HG03565 (cell line): ENCODE measurements at regions not wholly inside any gene's neighbourhood (a gene's known extent, or its start where the extent isn't known, plus 50 kb on each side); places are given as distances from the start of the nearest gene placed in this dataset.
"Not testable (repeated sequence)": the region's sequence is repeated elsewhere in the genome, so short reads cannot be mapped to it uniquely, and the experiment has no call there.

Source experiments
- ATAC-seq: cut with Tn5 transposase; IDR thresholded peaks from one replicate; pipeline ENCODE4 v1.9.1; 2021; ENCODE audit warnings: mild to moderate bottlenecking, moderate library complexity; ENCODE audit not compliant: unreplicated experiment

DNA sequence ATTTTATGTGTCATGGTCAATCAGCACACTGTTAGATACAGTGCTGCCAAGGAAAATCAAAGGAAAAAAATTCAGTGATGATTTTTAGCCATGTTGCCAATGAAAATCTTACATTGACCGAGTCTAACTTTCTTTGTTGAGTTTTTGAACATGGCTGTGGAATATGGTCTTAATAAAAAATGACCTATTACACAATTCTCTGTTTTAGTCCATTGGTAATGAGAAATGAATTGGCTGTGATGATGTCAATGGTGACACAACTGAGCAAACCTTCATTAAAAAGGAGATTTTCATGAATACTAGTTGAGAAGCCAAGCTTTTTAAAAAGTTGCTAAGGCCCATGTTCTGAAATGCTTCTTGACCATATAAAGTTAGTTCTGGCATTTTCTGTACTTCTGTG is 225.9 kb upstream of the GYPA start:
- no peak for ATAC-seq

DNA sequence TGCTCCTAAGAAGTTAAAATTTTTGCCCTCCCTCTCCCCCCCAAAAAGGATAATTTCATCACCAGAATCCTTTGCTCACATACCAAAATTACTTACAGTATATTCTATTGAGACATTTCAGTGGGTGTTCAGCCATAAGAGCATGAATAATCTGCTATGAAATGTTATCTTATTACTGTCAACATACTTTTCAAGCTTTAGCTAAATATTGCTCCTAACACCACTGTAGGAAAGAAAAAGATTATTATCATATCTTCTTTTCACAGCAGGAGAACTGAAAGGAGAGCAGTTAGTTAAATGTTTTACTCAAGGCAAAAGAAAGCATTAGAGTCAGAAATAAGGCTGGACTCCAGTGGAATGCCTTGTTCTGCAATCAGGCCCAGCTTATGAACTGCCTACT is 231.0 kb upstream of the GYPA start:
- ATAC-seq, result no peak

DNA sequence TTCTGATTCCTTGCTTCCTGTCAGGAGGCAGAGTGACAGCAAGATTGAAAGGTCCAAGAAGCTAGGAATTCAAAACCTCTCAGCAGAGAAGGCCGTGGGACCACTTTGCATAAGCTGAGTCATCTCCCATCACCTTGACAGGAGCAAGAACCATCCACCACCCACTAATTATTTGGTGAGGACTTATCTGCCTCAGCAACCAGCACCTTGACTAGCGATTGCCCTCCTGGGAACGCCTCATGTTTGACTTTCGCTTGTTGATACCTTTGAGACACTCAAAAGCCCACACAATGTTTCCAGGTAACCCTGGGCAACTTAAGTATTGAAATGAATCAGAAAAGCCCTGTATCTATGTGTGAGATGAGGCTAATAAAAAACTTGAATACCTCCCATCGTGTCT is 233.5 kb upstream of the GYPA start:
- peak; percentile 92 for ATAC-seq

DNA sequence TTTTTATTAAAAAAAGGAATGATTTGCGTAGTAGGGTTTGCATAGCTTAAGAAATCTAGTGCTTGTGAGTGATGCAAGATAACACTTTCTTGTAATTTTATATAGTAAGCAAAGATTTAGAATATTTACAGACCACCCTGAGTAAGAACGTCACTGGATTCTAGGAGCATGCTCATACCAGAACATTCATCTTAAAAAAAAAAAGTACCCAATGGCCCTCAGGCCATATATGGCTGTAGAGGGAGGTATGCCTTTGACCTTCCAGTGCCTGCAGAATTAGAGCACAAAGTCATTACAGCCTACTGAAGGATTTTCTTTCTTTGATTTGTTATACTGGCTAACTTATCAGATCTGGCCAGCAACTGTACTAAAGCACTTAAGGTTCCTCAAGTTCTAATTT is 236.3 kb upstream of the GYPA start:
- no peak for ATAC-seq

DNA sequence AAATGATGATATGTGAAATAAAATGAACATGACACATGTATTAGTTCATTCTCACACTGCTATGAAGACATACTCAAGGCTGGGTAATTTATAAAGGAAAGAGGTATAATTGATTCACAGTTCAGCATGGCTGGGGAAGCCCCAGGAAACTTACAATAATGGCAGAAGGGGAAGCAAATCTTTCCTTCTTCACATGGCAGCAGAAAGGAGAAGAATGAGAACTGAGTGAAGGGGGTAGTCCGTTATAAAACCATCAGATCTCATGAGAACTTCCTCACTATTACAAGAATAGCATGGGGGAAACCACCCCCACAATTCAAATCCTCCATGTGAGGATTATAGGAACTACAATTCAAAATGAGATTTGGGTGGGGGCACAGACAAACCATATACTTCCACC is 243.9 kb upstream of the GYPA start:
- ATAC-seq, result no peak

DNA sequence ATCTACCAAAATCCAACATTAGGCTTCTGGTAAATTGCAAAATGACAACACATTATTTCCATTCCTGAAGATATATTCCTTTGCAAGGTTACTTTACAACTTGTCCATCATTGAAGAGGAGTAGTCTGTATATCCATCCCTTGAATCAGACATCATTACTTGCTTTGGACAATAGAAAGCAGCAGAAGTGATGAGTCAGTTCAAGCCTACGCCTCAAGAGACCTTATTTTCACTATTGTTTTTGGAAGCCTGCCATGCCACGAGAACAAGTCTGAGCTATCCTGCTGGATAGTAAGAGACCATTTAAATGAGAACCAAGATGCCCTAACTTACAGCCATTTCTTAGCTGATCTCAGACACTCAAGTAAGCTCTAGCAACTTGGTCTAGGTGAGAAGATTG is 246.0 kb upstream of the HHIP start:
- ATAC-seq, result peak; percentile 89

DNA sequence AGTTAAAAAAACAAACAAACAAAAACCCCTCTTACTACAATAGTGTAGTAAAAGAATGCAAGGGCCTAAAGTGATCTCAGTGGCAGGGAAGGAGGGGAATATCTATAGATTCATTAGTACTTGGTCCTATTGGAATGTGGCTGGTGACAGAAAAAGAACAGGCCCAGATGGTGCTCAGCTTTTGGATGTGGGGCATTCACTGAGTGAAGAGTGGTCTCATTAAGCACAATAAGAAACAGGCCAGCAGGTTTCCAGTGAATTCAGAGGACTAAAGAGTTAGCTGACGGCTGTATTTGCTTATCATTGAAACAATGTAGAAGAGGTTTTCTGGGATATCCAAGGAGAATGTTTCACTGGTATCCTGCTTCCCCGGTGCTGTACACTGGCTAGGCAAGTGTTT is 243.8 kb upstream of the HHIP start:
- no peak for ATAC-seq

DNA sequence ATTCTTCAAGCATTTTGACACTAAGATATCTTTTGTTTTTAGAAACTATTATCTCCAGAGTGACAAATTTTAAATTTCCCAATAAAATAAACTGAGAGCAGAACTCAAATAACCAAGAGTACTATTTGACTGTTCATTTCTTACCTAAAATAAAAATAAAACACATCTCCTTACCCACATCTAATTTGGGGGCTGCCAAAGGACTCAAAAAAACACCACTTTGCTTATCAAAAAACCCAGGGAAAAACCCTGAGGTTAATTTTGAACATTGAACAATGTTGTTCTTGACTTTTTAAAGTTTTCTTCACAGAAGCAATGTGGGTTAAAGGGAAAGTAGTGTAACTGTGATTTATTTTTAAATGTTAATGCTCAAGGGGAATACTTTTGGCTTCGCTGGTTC is 243.0 kb upstream of the HHIP start:
- ATAC-seq, result no peak

DNA sequence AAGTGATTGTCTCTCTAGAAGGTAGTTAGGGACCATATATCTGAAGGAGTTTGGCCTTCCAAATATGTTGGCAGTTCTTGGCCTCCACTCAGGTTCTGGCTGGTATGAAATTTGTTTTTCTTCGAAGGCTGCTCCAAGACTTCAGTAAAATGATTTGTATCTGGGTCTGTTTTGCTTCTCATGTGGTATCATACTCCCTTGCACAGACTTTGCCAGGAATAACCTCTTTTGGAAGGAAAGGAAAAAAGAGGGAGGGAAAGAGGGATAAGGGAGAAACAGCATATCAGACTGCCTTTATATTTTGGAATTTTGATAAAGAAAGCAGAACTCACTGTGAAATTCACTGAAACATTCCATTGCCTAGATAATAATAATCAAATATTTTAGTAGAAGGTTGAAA is 242.1 kb upstream of the HHIP start:
- ATAC-seq, result no peak

DNA sequence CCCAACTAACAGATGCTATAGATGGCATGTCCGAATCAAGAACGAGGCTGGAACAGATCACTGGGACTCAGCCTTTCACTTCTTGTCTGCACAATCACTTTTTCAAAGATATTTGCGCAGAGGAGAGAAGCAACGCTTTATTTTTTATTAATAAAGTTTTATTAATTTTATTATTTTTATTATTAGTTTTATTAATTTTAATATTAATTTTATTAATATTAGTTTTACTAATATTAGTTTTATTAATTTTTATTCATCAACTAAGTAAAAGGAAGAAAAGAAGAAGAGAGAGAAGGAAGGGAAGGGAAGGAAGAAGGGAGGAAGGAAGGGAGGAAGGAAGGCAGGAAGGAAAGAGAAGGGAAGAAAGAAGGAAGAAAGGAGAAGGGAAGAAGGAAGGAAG is 236.4 kb upstream of the HHIP start:
- ATAC-seq, result no peak

DNA sequence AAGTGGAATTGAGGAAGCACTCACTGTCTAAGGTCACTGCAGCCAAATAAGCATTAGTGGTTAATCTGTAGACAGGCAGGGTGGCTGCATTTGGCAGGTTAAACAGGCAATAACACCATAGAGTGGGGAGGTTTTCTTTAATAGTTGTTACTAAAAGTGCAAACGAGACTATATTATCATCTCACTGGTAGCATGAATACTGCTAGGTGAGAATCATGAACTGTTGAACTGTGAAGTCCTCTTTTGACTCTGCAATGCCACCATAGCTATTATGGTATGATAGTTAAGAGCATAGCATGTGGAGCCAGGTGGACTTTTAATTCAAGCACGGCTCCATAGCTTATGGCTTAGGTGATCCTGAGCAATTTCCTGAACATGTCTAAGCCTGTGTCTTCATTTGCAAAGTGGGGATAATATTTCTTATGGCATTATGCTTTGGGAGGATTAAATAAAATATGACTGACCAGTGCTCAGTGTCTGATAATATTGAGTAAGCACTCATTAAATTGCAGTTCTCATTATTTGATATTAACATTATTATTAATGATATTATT is 235.6 kb upstream of the HHIP start:
- ATAC-seq, result no peak

DNA sequence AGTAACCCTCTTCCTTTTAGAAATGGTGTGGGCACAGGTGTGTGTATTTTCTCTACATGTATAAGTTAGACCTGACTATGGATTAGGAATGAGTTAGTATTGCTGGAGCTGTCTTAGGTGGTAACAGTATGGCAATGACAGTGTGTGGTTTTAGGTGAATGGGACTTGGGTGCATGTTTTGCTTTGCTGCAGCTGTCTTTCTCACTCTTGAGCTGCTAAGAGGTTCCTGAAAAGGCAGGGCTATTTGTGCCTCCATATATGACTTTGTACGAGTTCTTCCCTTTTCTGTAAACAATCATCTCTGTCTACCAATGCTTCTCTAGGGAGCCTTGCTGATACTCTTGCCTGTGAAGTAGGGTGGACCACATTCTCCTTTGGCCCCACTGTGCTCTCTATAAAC is 234.8 kb upstream of the HHIP start:
- peak; percentile 40 for ATAC-seq

DNA sequence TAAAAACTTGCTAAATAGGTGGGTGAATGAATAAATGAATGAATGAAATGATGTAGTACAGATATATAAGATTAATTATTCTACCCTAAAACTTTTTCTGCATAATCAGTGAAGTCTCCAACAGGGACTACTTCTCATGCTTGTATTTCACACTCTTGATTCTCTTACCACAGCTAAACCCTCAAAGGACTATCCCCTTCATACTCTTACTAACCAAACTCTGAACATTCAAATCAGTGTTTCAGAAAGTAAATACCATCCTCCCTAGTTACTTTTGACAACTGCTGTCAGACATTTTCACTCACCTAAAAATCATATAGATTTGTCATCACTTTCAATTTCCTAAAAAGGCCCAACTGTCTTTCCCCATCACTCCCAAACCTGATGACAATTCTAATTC is 234.3 kb upstream of the HHIP start:
- ATAC-seq, result peak; percentile 63

DNA sequence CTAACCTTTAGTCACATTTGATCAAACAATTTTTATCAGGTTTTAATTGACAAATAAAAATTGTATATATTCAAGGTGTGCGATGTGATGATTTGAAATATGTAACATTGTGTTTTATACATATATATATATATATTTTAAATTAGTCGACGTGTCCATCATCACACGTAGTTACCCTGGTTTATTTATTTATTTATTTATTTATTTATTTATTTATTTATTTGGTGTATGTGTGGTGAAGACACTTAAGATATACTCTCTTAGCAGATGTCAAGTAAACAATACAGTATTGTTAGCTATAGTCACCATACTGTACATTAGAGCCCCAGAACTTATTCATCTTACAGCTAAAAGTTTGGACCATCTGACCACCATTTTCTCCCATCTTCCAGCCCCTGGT is 224.9 kb upstream of the HHIP start:
- no peak for ATAC-seq

DNA sequence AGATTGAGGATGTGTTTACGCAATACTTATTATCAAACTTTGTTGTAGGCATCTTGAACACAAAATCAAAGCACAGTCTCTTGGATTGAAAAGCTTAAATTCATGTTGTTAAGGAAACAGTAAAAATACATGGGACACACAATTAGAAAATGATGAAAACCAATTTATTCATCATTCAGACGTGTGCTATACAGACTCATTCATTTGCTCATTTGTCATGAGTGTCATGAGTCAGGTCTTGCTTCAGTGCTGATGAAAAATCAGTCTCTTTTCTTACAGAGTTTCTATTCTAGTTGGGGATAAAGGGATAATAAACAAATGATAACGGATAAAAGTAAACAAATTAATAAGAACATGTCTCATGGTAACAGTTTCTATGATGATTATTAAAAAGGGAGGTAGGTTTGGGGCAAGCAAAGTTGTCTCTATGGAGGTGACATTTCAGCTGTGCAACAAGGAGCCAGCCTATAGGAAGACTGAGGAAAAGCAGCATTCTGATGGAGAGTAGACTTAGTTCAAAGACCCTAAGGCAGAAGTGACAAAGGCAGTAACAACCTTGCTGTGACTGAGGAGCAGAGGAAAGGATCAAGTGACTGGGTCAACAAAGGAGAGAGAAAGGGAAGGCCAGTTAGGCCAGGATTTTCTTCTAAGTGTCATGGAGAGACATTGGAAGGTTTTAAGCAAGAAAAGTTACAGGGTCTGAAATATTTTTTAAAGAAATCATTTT is 224.0 kb upstream of the HHIP start:
- ATAC-seq, result no peak

DNA sequence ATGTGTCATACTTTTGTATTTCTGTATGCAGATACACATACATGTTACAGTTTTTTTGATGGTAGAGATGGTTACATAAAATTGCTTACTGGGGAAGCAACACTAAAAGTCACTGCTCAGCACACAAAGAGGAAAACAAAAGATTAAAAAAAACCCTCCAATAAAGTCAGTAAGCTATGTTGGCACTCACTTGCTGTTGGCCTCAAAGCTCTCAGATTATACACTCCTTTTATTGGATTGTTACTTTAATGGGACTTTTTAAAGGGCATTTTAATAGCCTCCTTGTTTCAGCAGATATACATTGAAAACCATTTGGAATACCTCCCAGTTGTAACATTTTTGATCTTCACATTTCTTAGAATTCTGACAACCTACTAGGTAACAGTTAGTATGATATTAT is 222.0 kb upstream of the HHIP start:
- ATAC-seq, result no peak

DNA sequence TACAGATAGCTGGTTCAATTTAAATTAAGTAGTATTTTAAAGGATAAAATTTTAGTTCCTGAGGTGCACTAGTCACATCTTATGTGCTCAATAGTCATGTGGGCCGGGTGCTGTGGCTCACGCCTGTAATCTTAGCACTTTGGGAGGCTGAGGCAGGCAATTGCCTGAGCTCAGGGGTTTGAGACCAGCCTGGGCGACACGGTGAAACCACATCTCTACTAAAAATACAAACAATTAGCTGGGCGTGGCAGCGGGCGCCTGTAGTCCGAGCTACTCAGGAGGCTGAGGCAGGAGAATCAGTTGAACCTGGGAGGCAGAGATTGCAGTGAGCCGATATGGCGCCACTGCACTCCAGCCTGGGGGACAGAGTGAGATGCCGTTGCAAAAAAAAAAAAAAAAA is 219.9 kb upstream of the HHIP start:
- ATAC-seq, result not testable (repeated sequence)

DNA sequence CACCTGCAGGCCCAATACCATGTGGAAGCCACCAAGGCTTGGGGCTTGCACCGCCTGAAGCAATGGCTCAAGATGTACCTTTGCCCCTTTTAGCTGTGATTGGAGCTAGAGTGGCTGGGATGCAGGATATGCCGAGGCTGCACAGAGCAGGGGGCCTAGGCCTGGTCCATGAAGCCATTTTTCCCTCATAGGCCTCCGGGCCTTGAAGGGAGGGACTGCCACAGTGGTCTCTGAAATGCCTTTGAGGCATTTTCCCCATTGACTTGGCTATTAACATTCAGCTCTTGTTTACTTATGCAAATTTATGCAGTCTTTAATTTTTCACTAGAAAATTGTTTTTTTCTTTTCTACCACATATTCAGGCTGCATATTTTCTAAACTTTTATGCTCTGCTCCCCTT is 203.2 kb upstream of the HHIP start:
- no peak for ATAC-seq

DNA sequence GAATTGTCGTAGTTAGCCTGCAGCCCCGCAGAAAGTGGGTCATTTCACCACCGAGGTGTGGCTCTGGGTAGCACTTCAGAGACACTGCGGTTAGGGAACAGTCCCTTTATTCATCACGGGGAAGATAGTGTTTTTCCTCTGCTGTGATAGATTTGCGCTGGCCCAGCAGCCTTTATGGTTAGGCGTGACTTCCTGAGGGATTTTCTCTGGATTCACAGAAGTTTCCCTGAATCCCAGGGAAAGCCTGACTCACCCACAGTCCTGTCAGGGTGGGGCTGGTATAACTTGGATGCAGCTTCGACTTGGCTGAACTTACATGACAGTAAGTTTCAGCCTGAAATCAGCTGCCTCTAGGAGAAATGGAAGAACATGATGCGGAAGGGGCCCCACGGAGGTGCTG is 196.3 kb upstream of the HHIP start:
- ATAC-seq, result no peak

DNA sequence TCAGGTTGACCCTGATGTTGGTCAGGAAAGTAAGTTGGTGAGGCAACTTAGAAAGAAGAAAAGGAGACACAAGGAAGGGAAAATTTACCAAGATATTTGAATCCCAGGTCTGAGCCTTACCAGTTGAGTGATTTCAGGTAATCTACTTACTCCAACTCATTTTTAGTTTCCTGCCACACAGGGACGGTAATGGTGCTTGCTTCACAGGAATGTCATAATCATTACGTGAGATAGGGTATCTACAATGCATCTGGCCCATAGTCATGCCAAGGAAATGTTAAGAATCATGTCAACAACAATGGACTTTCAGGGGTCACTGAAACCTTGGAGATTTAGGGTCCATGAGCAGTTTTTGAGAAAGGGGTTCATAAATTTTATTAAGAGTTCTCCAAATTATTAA is 195.4 kb upstream of the HHIP start:
- no peak for ATAC-seq

DNA sequence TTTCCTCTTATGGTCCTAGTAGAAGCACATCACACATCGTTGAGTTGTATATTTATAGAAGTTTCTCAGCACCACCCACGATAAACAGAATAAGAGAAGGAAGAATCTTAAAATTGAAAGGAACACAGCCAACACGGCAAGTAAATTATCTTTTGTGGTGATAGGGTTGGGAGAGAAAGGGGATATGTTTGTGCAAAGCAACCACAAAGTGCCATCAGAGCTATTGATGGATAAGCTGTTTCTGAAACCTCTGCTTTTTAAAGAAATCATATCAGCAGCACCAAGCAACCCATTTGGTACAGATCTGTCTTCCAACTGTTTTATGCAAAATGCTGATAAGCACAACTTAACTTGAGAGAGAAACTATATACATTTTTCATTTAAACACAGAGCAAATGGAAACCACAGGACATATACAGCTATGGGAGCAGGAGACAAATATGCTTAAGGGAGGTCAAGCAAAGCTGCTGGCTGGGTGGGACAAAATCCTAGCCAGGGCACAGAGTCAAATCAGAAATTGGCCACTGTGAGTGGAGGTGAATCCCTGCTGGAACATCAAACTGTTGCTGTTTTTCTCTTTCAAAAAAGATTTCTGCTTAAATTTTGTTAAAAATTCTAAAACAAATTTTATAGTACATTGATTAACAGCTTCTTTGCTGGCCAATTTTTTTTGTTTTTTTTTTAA is 194.0 kb upstream of the HHIP start:
- ATAC-seq, result no peak

DNA sequence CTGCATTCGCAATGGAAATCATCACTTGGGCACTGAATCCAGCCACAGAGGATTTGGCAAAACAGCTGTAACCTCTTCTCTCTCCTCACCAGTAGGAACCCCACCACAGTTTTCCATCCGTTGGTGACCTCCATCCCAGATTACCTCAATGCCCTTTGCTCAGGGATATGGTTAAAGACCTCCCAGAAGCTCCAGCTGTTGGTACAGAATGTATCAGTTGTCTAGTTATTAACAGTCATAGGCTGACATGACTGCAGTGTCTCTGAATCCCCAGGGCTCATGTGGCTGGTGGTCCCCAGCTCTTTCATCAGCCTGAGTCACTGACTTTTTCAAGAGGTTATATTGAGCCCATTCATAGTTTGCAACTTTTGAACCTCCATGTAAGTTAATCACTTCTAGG is 189.8 kb upstream of the HHIP start:
- no peak for ATAC-seq

DNA sequence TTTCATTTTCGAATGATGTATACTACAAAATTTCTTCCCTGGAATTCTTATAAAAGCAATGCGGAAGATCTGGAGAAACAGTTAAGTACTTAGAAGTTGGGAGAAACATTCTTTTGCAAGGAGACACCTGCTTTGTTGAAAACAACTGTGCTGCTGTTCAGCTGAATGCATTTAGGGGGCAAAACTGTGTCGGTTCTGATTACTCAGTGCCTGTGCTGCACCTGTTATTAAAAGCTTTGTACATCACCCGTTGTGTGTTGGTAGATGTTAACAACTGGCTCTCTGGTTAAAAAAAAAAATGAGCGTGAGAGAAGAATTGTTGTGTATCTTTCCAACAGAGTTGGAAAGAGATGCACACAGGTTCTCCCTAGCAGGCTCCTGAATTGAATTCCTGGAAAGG is 184.1 kb upstream of the HHIP start:
- ATAC-seq, result no peak
